Sigmoid colon (tissue), 4 donors: ENCODE measurements at regions not wholly inside any gene's neighbourhood (a gene's known extent, or its start where the extent isn't known, plus 50 kb on each side); places are given as distances from the start of the nearest gene placed in this dataset.

Experiments used
- POLR2A ChIP-seq, 2 donors: fragments of 450-650 bp; IDR thresholded peaks; one replicate each; pipeline ENCODE4 v1.6.1; 2016; ENCODE audit warnings: antibody characterized with exemption in 2 of 2, mild to moderate bottlenecking in 2 of 2, moderate library complexity in 2 of 2
- POLR2AphosphoS5 ChIP-seq, 4 donors: sonication (generic); formaldehyde crosslinking; IDR thresholded peaks; one replicate each; pipeline ENCODE4 v1.6.1; 2017; ENCODE audit warnings: antibody characterized with exemption in 4 of 4
- TF ChIP-seq, protein P1 (sequence below), 4 experiments: fragments of 450-650 bp in 3 of 4; fragments of 200-600 bp in 1 of 4; IDR thresholded peaks; one replicate each; pipeline ENCODE4 v1.5.1; 2016 to 2019; ENCODE audit warnings: antibody characterized with exemption in 4 of 4, mild to moderate bottlenecking in 3 of 4, moderate library complexity in 2 of 4

DNA sequence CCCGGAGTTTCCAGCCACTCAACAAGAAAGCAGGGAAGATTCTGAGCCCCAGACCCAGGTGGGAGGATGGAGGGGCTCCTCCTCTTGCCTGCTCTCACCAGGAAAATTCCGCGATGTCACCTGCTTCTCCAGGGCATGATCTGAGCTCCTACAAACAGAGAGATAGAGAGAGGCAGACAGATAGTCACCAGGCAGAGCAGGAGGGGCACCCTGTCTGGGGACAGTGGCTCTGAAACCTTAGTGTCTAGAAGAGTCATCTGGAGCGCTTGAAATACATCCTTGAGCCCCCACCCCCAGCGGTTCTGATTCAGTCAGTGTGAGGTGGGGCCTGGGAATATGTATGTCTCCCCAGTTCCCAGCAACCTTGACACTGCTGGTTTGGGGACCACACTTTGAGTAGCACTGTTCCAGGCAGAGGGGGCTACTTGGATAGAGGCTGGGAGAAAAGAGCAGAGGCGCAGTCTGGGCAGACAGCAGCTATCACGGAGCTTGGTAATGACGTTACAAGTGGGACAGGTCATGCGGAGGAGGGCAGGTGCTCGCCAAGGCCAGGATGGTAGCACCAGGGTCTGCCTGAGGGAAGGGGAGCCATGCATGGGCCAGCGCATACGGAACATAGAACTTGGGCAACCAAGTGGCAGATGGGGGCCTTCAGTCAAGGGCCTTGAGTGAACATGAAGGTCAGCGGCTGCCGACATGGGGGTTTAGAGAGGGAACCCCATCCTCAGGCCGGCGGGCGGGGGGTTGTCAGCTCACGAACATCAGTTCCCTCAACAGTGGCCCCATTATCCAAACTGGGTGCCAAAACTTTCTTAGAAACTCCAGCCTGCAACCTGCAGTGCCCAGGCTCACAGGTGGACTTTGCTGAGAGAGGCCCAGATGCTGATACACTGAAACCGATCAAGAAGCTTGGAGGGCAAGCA, 60.9 kb upstream of the MYEOV start:
- TF ChIP-seq POLR2AphosphoS5 (IDR thresholded peaks at IDR 0.05) = no peak
- TF ChIP-seq, protein P1, sequence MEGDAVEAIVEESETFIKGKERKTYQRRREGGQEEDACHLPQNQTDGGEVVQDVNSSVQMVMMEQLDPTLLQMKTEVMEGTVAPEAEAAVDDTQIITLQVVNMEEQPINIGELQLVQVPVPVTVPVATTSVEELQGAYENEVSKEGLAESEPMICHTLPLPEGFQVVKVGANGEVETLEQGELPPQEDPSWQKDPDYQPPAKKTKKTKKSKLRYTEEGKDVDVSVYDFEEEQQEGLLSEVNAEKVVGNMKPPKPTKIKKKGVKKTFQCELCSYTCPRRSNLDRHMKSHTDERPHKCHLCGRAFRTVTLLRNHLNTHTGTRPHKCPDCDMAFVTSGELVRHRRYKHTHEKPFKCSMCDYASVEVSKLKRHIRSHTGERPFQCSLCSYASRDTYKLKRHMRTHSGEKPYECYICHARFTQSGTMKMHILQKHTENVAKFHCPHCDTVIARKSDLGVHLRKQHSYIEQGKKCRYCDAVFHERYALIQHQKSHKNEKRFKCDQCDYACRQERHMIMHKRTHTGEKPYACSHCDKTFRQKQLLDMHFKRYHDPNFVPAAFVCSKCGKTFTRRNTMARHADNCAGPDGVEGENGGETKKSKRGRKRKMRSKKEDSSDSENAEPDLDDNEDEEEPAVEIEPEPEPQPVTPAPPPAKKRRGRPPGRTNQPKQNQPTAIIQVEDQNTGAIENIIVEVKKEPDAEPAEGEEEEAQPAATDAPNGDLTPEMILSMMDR (IDR thresholded peaks at IDR 0.05) = no peak
- TF ChIP-seq POLR2A (IDR thresholded peaks at IDR 0.05) = no peak
